K562 (cell line): ENCODE measurements at regions not wholly inside any gene's neighbourhood (a gene's known extent, or its start where the extent isn't known, plus 50 kb on each side); places are given as distances from the start of the nearest gene placed in this dataset.
A peak's percentile ranks its signal among the peaks of the same experiment; 100 is the strongest.

Experiments
- ATF3 ChIP-seq, 2 experiments: fragments of 450-650 bp in 1 of 2; sonication (generic) in 1 of 2; formaldehyde crosslinking in 1 of 2; IDR thresholded peaks in 1 of 2; conservative IDR thresholded peaks in 1 of 2; 2 replicates each; pipeline versions ENCODE4 v1.6.1 to v1.8.1; 2016 to 2023; ENCODE audit warnings: mild to moderate bottlenecking in 2 of 2, moderate library complexity in 2 of 2, inconsistent platforms in 1 of 2, missing genetic modification reagents in 1 of 2
- ERF ChIP-seq: fragments of 450-650 bp; formaldehyde crosslinking; IDR thresholded peaks from 2 replicates; pipeline ENCODE4 v1.4.0; 2020; ENCODE audit warnings: mild to moderate bottlenecking, mixed read lengths
- HMG20B ChIP-seq: fragments of 250-450 bp; sonication (Bioruptor Pico); IDR thresholded peaks from 2 replicates; pipeline ENCODE4 v1.5.0; 2021; ENCODE audit warnings: mild to moderate bottlenecking
- HSF4 ChIP-seq: fragments of 250-450 bp; sonication (Bioruptor Pico); IDR thresholded peaks from 2 replicates; pipeline ENCODE4 v2.1.2; 2022; ENCODE audit warnings: mild to moderate bottlenecking, moderate library complexity, borderline replicate concordance
- JUND ChIP-seq, 2 experiments: IDR thresholded peaks; 2 replicates in 1 of 2; 3 replicates in 1 of 2; pipeline ENCODE4 v1.6.1; 2011; ENCODE audit warnings: borderline replicate concordance in 2 of 2, low read depth in 2 of 2, low read length in 2 of 2, improper control_type of control experiment in 1 of 2, missing biosample characterization in 1 of 2, missing genetic modification characterization in 1 of 2, missing genetic modification reagents in 1 of 2
- RFX1 ChIP-seq: fragments of 450-650 bp; IDR thresholded peaks from 2 replicates; pipeline ENCODE4 v1.6.1; 2016; ENCODE audit warnings: mild to moderate bottlenecking, moderate library complexity
- ZBTB11 ChIP-seq, 3 experiments: fragments of 200-800 bp in 1 of 3; fragments of 250-450 bp in 1 of 3; fragments of 450-650 bp in 1 of 3; sonication (Bioruptor Pico) in 1 of 3; sonication (Bioruptor generic) in 1 of 3; formaldehyde crosslinking in 1 of 3; IDR thresholded peaks; 2 replicates each; pipeline versions ENCODE4 v1.6.1 to v1.8.0; 2016 to 2022; ENCODE audit warnings: mild to moderate bottlenecking in 2 of 3, missing genetic modification characterization in 2 of 3, missing compliant biosample characterization in 1 of 3, moderate library complexity in 1 of 3
- ZFP30 ChIP-seq: fragments of 250-450 bp; sonication (Bioruptor Pico); IDR thresholded peaks from 2 replicates; pipeline ENCODE4 v1.8.0; 2022; ENCODE audit warnings: moderate library complexity, mild to moderate bottlenecking, inconsistent platforms, borderline replicate concordance
- ZNF174 ChIP-seq: fragments of 250-450 bp; sonication (Bioruptor Pico); IDR thresholded peaks from 2 replicates; pipeline ENCODE4 v1.4.0; 2020; ENCODE audit warnings: mild to moderate bottlenecking
- ZNF274 ChIP-seq: IDR thresholded peaks from 2 replicates; pipeline ENCODE4 v1.6.1; 2011; ENCODE audit warnings: low read depth, mild to moderate bottlenecking, low read length, moderate library complexity, borderline replicate concordance
- ZNF431 ChIP-seq: sonication (generic); formaldehyde crosslinking; IDR thresholded peaks from 2 replicates; pipeline ENCODE4 v1.8.0; 2022; ENCODE audit warnings: mild to moderate bottlenecking, missing genetic modification reagents
- ZNF445 ChIP-seq: fragments of 250-450 bp; sonication (Bioruptor Pico); IDR thresholded peaks from 2 replicates; pipeline ENCODE4 v1.4.0; 2020; ENCODE audit warnings: low read depth, mild to moderate bottlenecking, moderate library complexity
- TF ChIP-seq, protein P1 (sequence below), 2 experiments: fragments of 200-800 bp in 1 of 2; sonication (Bioruptor generic) in 1 of 2; sonication (generic) in 1 of 2; formaldehyde crosslinking in 1 of 2; IDR thresholded peaks in 1 of 2; conservative IDR thresholded peaks in 1 of 2; 2 replicates each; pipeline versions ENCODE4 v1.5.0 to v1.6.1; 2016 to 2020; ENCODE audit warnings: missing compliant biosample characterization in 1 of 2, missing genetic modification characterization in 1 of 2, missing genetic modification reagents in 1 of 2
- TF ChIP-seq, protein P2 (sequence below): IDR thresholded peaks from 2 replicates; pipeline ENCODE4 v1.6.1; 2012; ENCODE audit warnings: low read depth, low read length, improper control_type of control experiment, borderline replicate concordance
- TF ChIP-seq, protein P3 (sequence below): fragments of 250-450 bp; sonication (Bioruptor Pico); IDR thresholded peaks from 2 replicates; pipeline ENCODE4 v1.9.0; 2021; ENCODE audit warnings: mild to moderate bottlenecking, inconsistent platforms

DNA sequence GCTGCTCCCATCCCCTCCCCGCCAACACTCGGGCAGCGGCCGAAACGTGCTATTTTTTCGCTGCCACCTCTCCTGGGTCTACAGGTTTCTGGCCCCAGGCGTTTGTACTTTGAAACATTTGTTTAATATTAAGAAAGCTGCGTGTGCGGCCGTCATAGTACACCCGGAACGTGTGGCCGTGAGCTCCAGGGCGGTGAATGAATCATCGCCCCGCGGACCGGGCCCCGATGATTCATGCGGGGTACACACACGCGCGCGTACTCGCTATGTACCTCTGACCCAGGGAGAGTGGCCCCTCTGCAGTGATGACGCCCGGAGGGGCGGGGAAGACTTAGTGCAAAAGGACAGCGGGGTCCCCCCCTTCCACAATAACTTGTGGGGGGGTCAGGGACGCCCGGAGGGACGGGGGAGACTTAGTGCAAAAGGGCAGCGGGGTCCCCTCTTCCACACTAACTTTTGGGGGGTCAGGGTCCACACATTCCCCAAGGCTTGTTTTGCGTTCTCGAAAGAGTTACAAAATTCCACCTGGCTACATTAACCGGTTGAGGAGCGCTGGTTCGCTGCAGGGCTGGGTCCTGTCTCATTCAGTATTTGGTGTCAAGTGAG is 56.5 kb upstream of the PCGF5 start (continued):
- TF ChIP-seq ZBTB11 (CRISPR knock-in tag; IDR thresholded peaks at IDR 0.05) (no peak), RFX1 (no peak), ZNF431 (CRISPR knock-in tag) (no peak), JUND (IDR thresholded peaks at IDR 0.05; ENCODE audit: borderline replicate concordance, low read depth, low read length) (peak; percentile 84), JUND (tag; IDR thresholded peaks at IDR 0.05; ENCODE audit: borderline replicate concordance, low read depth, low read length) (peak; percentile 59; the same call in 1 of the 3 replicates), ZNF174 (CRISPR knock-in tag) (no peak), HMG20B (no peak), ZNF445 (no peak), ZFP30 (CRISPR knock-in tag) (no peak), ERF (CRISPR knock-in tag) (no peak), ZNF274 (no peak), HSF4 (CRISPR knock-in tag) (no peak), ATF3 (IDR thresholded peaks at IDR 0.05) (peak; percentile 89), ATF3 (CRISPR knock-in tag; conservative IDR thresholded peaks at IDR 0.05) (no peak)
- TF ChIP-seq, protein P1, sequence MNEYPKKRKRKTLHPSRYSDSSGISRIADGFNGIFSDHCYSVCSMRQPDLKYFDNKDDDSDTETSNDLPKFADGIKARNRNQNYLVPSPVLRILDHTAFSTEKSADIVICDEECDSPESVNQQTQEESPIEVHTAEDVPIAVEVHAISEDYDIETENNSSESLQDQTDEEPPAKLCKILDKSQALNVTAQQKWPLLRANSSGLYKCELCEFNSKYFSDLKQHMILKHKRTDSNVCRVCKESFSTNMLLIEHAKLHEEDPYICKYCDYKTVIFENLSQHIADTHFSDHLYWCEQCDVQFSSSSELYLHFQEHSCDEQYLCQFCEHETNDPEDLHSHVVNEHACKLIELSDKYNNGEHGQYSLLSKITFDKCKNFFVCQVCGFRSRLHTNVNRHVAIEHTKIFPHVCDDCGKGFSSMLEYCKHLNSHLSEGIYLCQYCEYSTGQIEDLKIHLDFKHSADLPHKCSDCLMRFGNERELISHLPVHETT (CRISPR knock-in tag; conservative IDR thresholded peaks at IDR 0.05 in 1 of 2, IDR thresholded peaks at IDR 0.05 in 1 of 2): no peak
- TF ChIP-seq, protein P2, sequence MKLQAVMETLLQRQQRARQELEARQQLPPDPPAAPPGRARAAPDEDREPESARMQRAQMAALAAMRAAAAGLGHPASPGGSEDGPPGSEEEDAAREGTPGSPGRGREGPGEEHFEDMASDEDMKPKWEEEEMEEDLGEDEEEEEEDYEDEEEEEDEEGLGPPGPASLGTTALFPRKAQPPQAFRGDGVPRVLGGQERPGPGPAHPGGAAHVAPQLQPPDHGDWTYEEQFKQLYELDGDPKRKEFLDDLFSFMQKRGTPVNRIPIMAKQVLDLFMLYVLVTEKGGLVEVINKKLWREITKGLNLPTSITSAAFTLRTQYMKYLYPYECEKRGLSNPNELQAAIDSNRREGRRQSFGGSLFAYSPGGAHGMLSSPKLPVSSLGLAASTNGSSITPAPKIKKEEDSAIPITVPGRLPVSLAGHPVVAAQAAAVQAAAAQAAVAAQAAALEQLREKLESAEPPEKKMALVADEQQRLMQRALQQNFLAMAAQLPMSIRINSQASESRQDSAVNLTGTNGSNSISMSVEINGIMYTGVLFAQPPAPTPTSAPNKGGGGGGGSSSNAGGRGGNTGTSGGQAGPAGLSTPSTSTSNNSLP: no peak
- TF ChIP-seq, protein P3, sequence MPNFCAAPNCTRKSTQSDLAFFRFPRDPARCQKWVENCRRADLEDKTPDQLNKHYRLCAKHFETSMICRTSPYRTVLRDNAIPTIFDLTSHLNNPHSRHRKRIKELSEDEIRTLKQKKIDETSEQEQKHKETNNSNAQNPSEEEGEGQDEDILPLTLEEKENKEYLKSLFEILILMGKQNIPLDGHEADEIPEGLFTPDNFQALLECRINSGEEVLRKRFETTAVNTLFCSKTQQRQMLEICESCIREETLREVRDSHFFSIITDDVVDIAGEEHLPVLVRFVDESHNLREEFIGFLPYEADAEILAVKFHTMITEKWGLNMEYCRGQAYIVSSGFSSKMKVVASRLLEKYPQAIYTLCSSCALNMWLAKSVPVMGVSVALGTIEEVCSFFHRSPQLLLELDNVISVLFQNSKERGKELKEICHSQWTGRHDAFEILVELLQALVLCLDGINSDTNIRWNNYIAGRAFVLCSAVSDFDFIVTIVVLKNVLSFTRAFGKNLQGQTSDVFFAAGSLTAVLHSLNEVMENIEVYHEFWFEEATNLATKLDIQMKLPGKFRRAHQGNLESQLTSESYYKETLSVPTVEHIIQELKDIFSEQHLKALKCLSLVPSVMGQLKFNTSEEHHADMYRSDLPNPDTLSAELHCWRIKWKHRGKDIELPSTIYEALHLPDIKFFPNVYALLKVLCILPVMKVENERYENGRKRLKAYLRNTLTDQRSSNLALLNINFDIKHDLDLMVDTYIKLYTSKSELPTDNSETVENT (CRISPR knock-in tag): no peak
